K562 (cell line): ENCODE measurements at regions not wholly inside any gene's neighbourhood (a gene's known extent, or its start where the extent isn't known, plus 50 kb on each side); places are given as distances from the start of the nearest gene placed in this dataset.
"Not testable (repeated sequence)": the region's sequence is repeated elsewhere in the genome, so short reads cannot be mapped to it uniquely, and the experiment has no call there.

Experiments used
- ATAC-seq: fragments of 200-7000 bp; cut with Tn5 transposase; 3 replicates; pipeline ENCODE4 v1.9.1; 2020; ENCODE audit warnings: moderate library complexity
- BruUV-seq: library from RNA; stranded (reverse); fragments of 400-500 nt; replicated peaks from 2 replicates; lab custom pipeline; 2021; lab: Mats Ljungman, UMichigan
- CTCF ChIA-PET: fragments of 300-600 bp; formaldehyde crosslinking; extraction: SDS; loops from one replicate; lab custom pipeline; 2021; ENCODE audit warnings: low intra/inter-chr PET ratio; lab: Yijun Ruan, JAX
- POLR2A ChIA-PET: fragments of 300-600, 350-650 bp; sonication (Branson Sonifier 250); formaldehyde crosslinking; extraction: SDS; loops from one replicate; lab custom pipeline; 2021; ENCODE audit warnings: antibody characterized with exemption, inconsistent platforms; lab: Yijun Ruan, JAX
- DNase-seq, 4 experiments: peaks; one replicate each; pipeline versions ENCODE4 v3.0.0 to v3.0.0-alpha.2; 2011 to 2018; ENCODE audit warnings: low spot score in 3 of 4, mixed read lengths in 3 of 4; ENCODE audit errors: extremely low read depth in 1 of 4
- FAIRE-seq: peaks from 2 replicates; lab custom pipeline; 2011; peaks lifted over from hg19 to GRCh38; lab: Jason Lieb, UNC
- H2AFZ ChIP-seq: 2 replicates; pipeline ENCODE4 v1.6.0; 2011; ENCODE audit warnings: low read depth, low read length, control low read depth, inconsistent platforms
- H3K27ac ChIP-seq: fragments of 200-600 bp; 3 replicates; pipeline ENCODE4 v1.8.0; 2011; ENCODE audit warnings: low read depth, mild to moderate bottlenecking, control low read depth, inconsistent platforms, low read length, moderate library complexity, mixed read lengths; ENCODE audit errors: extremely low read depth
- H3K27me3 ChIP-seq, 2 experiments: fragments of 300-600 bp in 1 of 2; 2 replicates in 1 of 2; 3 replicates in 1 of 2; pipeline versions ENCODE4 v1.6.0 to v1.8.0; 2011; ENCODE audit warnings: inconsistent platforms in 2 of 2, low read length in 2 of 2, mild to moderate bottlenecking in 1 of 2, mixed read lengths in 1 of 2, moderate library complexity in 1 of 2; ENCODE audit not compliant: control insufficient read depth in 2 of 2, insufficient read depth in 2 of 2
- H3K36me3 ChIP-seq: fragments of 300-600 bp; 3 replicates; pipeline ENCODE4 v1.8.0; 2011; ENCODE audit warnings: mild to moderate bottlenecking, low read length, inconsistent platforms; ENCODE audit not compliant: control insufficient read depth, insufficient read depth
- H3K4me1 ChIP-seq, 2 experiments: fragments of 200-600 bp in 1 of 2; replicated peaks in 1 of 2; 2 replicates in 1 of 2; 3 replicates in 1 of 2; pipeline versions ENCODE4 v1.5.1 to v1.8.0; 2011; ENCODE audit warnings: inconsistent platforms in 2 of 2, low read length in 2 of 2, mild to moderate bottlenecking in 1 of 2, mixed read lengths in 1 of 2, moderate library complexity in 1 of 2; ENCODE audit not compliant: control insufficient read depth in 2 of 2, insufficient read depth in 2 of 2
- H3K4me2 ChIP-seq: 2 replicates; pipeline ENCODE4 v1.6.1; 2011; ENCODE audit warnings: low read length, control low read depth, inconsistent platforms, mixed read lengths; ENCODE audit not compliant: insufficient read depth
- H3K4me3 ChIP-seq: fragments of 200-600 bp; sonication (generic), shearing (Covaris generic); 2 replicates; pipeline ENCODE4 v1.5.1; 2016; ENCODE audit warnings: control low read depth, inconsistent platforms
- H3K79me2 ChIP-seq: fragments of 200-600 bp; 3 replicates; pipeline ENCODE4 v1.8.0; 2011; ENCODE audit warnings: low read length, inconsistent platforms; ENCODE audit not compliant: control insufficient read depth, insufficient read depth
- H3K9ac ChIP-seq, 2 experiments: 2 replicates each; pipeline versions ENCODE4 v1.6.0 to v1.6.1; 2011; ENCODE audit warnings: low read depth in 2 of 2, low read length in 2 of 2, control low read depth in 1 of 2, inconsistent platforms in 1 of 2, mild to moderate bottlenecking in 1 of 2, mixed read lengths in 1 of 2; ENCODE audit not compliant: insufficient read depth in 1 of 2
- H3K9me1 ChIP-seq: one replicate; pipeline ENCODE4 v1.6.0; 2011; ENCODE audit warnings: inconsistent platforms, mild to moderate bottlenecking, low read length, moderate library complexity; ENCODE audit not compliant: control insufficient read depth, insufficient read depth
- H3K9me3 ChIP-seq: replicated peaks from 2 replicates; pipeline ENCODE4 v1.5.1; 2011; ENCODE audit warnings: low read depth, low read length, inconsistent platforms; ENCODE audit not compliant: control insufficient read depth, insufficient read depth
- H4K20me1 ChIP-seq: replicated peaks from 2 replicates; pipeline ENCODE4 v1.6.1; 2011; ENCODE audit warnings: low read length, inconsistent platforms, mixed read lengths; ENCODE audit not compliant: control insufficient read depth, insufficient read depth
- WGBS: fragments of 100-300 bp; shearing (Covaris generic); methylation state at CpG from one replicate; pipeline ENCODE4 v1.1.6; 2016; ENCODE audit warnings: low coverage, mixed read lengths; ENCODE audit not compliant: insufficient coverage; ENCODE audit errors: missing lambda C conversion rate; 5-methylcytosine and 5-hydroxymethylcytosine counted together
- in situ Hi-C: fragments of 300-500 bp; cut with MboI; formaldehyde crosslinking; loops from 4 replicates; pipeline ENCODE4 v1.15.0; 2018; ENCODE audit warnings: inconsistent platforms, mixed read lengths
- intact Hi-C: fragments of 100-400 bp; cut with micrococcal nuclease; formaldehyde crosslinking; loops from 2 replicates; pipeline ENCODE4 v1.14.2; 2022

- POLR2A ChIA-PET, intact Hi-C loops, H3K4me3 ChIP-seq, H3K79me2 ChIP-seq, H3K4me1 ChIP-seq, H4K20me1 ChIP-seq, ATAC-seq, DNase-seq, H3K9me1 ChIP-seq, H3K27me3 ChIP-seq, H3K4me2 ChIP-seq, H3K36me3 ChIP-seq, H3K9me3 ChIP-seq, BruUV-seq, H3K9ac ChIP-seq, H2AFZ ChIP-seq, H3K27ac ChIP-seq, CTCF ChIA-PET, in situ Hi-C loops, FAIRE-seq: not testable (repeated sequence)
- WGBS, result 29% methylated on average over 1 of the region's 5 CpGs
Observed at GRCh38 chr15:85196697-85197096, 183.7 kb upstream of the AKAP13 start.

GRCh38 chr15:85197582-85197981 is 182.8 kb upstream of the AKAP13 start:
- FAIRE-seq, result not testable (repeated sequence)
- WGBS, result no CpG with 5 or more reads among the region's 5 CpGs

DNA sequence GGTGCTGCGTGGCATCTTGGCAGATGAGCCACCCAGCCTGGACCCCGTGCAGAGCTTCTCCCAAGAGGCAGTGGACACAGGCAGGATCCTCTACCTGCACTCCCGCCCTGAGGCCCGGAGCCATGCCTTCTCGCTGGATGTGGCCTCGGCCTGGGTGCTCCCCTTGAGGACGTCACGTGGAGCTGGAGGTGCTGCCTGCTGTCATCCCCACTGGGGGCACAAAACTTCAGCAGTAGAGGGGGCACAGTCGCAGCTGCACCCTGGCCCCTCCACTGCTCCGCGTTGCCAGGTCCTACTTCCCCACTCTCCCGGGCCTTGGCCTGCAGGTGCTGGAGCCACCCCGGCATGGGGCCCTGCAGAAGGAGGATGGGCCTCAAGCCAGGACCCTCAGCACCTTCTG is 182.0 kb upstream of the AKAP13 start:
- H3K9me1 ChIP-seq, FAIRE-seq, H3K4me2 ChIP-seq, H3K27ac ChIP-seq, H3K36me3 ChIP-seq, intact Hi-C loops, H3K4me1 ChIP-seq, ATAC-seq, BruUV-seq, in situ Hi-C loops, H4K20me1 ChIP-seq, POLR2A ChIA-PET, H3K9me3 ChIP-seq, H3K9ac ChIP-seq, H3K79me2 ChIP-seq, H3K4me3 ChIP-seq, H3K27me3 ChIP-seq, CTCF ChIA-PET, H2AFZ ChIP-seq, DNase-seq: not testable (repeated sequence)
- no CpG with 5 or more reads among the region's 13 CpGs for WGBS

More at GRCh38 chr15:85197582-85197981, 182.8 kb upstream of the AKAP13 start:
- H3K9me1 ChIP-seq, H3K27me3 ChIP-seq, BruUV-seq, H3K27ac ChIP-seq, CTCF ChIA-PET, H3K9me3 ChIP-seq, H3K4me1 ChIP-seq, H3K79me2 ChIP-seq, intact Hi-C loops, H2AFZ ChIP-seq, H3K4me3 ChIP-seq, H3K4me2 ChIP-seq, H4K20me1 ChIP-seq, POLR2A ChIA-PET, DNase-seq, in situ Hi-C loops, H3K36me3 ChIP-seq, H3K9ac ChIP-seq: not testable (repeated sequence)
- peak; percentile 50 for ATAC-seq
